Astrocyte of the cerebellum (primary cell): ENCODE measurements at regions not wholly inside any gene's neighbourhood (a gene's known extent, or its start where the extent isn't known, plus 50 kb on each side); places are given as distances from the start of the nearest gene placed in this dataset.

Experiments
- DNase-seq: peaks from one replicate; pipeline ENCODE4 v3.0.0-alpha.2; 2011; ENCODE audit warnings: low read depth
- H3K4me3 ChIP-seq: 2 replicates; pipeline ENCODE4 v1.5.1; 2011; ENCODE audit warnings: mild to moderate bottlenecking, low read depth, low read length, moderate library complexity
- CTCF ChIP-seq: IDR thresholded peaks from 2 replicates; pipeline ENCODE4 v1.5.1; 2012; ENCODE audit warnings: low read length, low read depth, moderate library complexity, mild to moderate bottlenecking; ENCODE audit errors: missing control alignments
- in situ Hi-C: cut with HindIII; loops from 2 replicates; pipeline ENCODE4 v1.10.0; 2017; ENCODE audit warnings: low sequenced_read_pairs

GRCh38 chr1:233787599-233787998 is 116.9 kb upstream of the SLC35F3 start:
- no peak for TF ChIP-seq CTCF
- no peak overlapping the region for H3K4me3 ChIP-seq
- in situ Hi-C loops = no loop called here
- DNase-seq = no peak

GRCh38 chr1:233788687-233789086 is 115.8 kb upstream of the SLC35F3 start:
- no peak for TF ChIP-seq CTCF
- DNase-seq = no peak
- H3K4me3 ChIP-seq = no peak overlapping the region
- in situ Hi-C loops = no loop called here

GRCh38 chr1:233790121-233790520 is 114.4 kb upstream of the SLC35F3 start:
- in situ Hi-C loops = no loop called here
- H3K4me3 ChIP-seq = no peak overlapping the region
- DNase-seq = no peak
- TF ChIP-seq CTCF = no peak

- H3K4me3 ChIP-seq = no peak overlapping the region
- in situ Hi-C loops = no loop called here
- peak; percentile 97 for TF ChIP-seq CTCF
- DNase-seq = peak; percentile 39
Observed at GRCh38 chr1:233790662-233791371, 113.7 kb upstream of the SLC35F3 start.

- no peak overlapping the region for H3K4me3 ChIP-seq
- in situ Hi-C loops = no loop called here
- no peak for DNase-seq
- no peak for TF ChIP-seq CTCF
Observed at GRCh38 chr1:233791372-233791703, 113.1 kb upstream of the SLC35F3 start.

- DNase-seq = no peak
- TF ChIP-seq CTCF = no peak
- H3K4me3 ChIP-seq = no peak overlapping the region
- in situ Hi-C loops = no loop called here
Observed at GRCh38 chr1:233791721-233792120, 112.8 kb upstream of the SLC35F3 start.
